ENCODE measurements at regions not wholly inside any gene's neighbourhood (a gene's known extent, or its start where the extent isn't known, plus 50 kb on each side); places are given as distances from the start of the nearest gene placed in this dataset.

DNA sequence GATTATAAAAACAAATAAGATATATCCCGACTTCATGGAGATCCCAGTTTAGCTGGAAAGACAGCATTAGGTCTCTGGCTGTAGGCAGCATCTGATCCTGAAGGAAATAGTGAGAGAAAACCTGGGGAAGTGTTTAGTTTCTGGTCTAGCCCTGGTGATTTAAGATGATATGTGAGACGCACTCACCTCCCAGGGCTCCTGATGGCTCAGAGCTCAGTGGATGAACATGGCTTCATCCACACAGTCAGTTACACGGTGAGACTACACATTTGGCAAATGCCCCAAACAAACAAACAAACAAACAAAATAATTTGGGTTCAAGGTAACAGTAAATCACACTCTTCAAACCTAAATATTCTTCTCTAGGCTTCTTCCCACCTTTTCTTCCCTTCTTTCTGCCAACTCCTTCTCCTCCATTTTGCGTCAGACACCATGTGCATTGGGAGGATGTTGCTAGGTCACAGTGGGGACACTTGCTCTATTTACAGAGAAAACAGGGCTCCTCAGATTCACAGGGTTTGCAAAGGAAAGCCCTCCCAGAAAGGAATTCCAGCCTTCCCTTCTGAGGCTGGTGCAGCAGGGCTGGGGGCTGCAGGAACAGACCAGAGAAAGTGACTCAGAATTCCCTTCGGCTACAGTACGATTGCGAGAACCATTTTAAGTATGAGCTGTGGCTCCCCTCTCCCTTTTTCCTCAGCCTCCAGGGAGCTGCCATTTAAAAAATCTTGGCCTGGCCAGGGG is 59.6 kb upstream of the SALL4 start:
- no peaks in the 10 kb centered on the region for H4K20me1 ChIP-seq (ENCODE audit: insufficient read depth, low read length)
- H3K79me2 ChIP-seq (ENCODE audit: insufficient read depth, low read length): no peaks in the 10 kb centered on the region
- no peak for TF ChIP-seq EZH2 (IDR thresholded peaks at IDR 0.05; ENCODE audit: borderline replicate concordance, low read length)
- TF ChIP-seq, protein P1, sequence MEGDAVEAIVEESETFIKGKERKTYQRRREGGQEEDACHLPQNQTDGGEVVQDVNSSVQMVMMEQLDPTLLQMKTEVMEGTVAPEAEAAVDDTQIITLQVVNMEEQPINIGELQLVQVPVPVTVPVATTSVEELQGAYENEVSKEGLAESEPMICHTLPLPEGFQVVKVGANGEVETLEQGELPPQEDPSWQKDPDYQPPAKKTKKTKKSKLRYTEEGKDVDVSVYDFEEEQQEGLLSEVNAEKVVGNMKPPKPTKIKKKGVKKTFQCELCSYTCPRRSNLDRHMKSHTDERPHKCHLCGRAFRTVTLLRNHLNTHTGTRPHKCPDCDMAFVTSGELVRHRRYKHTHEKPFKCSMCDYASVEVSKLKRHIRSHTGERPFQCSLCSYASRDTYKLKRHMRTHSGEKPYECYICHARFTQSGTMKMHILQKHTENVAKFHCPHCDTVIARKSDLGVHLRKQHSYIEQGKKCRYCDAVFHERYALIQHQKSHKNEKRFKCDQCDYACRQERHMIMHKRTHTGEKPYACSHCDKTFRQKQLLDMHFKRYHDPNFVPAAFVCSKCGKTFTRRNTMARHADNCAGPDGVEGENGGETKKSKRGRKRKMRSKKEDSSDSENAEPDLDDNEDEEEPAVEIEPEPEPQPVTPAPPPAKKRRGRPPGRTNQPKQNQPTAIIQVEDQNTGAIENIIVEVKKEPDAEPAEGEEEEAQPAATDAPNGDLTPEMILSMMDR (IDR thresholded peaks at IDR 0.05; ENCODE audit: low read length): no peak
- no peaks in the 10 kb centered on the region for H3K9me2 ChIP-seq (ENCODE audit: low read depth, low read length)
- no peaks in the 10 kb centered on the region for H3K4me1 ChIP-seq (ENCODE audit: insufficient read depth, low read length, severe bottlenecking)
- no peak overlapping the region for H3K4me2 ChIP-seq (ENCODE audit: low read length)
- H3K9ac ChIP-seq (ENCODE audit: low read length): no peak overlapping the region
- no peaks in the 10 kb centered on the region for H3K36me3 ChIP-seq (ENCODE audit: insufficient read depth, low read length)
- H3K4me3 ChIP-seq (ENCODE audit: low read depth, low read length, poor library complexity, severe bottlenecking): no peak overlapping the region
- no peak overlapping the region for H2AFZ ChIP-seq (ENCODE audit: low read length)
- H3K9me3 ChIP-seq (ENCODE audit: low read length): no peaks in the 10 kb centered on the region
- H3K27ac ChIP-seq (ENCODE audit: low read depth, low read length, poor library complexity, severe bottlenecking): no peak overlapping the region
- H3K27me3 ChIP-seq (ENCODE audit: insufficient read depth, low read length): no peaks in the 10 kb centered on the region
- no peaks in the 10 kb centered on the region for H3F3A ChIP-seq (ENCODE audit: insufficient read depth, low read length)

DNA sequence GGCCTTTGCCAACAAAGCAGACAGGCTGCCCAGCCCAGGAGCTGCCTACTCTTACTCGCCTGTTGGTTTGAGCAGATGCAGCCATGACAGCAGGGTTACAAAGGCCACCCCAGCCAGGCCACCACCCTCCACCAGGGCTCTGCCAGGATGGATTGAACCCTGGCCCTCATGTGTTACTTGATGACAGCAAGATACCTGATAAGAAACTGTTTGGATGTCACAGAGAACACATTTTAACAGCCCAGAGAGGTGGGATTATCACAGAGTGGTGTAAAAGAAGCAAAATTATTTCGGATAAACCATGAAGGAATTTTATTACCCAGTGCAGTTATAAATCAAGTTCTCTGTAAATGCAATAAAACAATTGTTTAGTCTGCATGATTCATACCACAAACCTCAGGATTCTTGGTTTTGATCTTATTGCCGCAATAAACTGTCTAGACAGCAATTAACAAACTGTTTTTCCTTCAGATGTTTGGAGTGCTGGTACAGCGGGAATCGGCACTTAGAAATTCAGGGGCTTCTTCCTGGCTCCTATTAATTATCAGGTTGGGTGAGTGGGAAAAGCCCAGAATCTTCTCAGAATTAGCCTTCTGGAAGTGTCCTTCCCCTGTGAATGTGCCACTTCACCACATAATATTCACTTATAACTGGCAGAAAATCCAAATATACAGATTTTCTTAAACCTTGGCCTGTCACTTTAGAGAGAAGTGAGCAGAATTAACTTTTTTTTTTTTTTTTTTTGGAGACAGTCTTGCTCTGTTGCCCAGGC is 58.0 kb upstream of the SALL4 start:
- H3K9me3 ChIP-seq (ENCODE audit: low read length): no peaks in the 10 kb centered on the region
- no peaks in the 10 kb centered on the region for H3K9me2 ChIP-seq (ENCODE audit: low read depth, low read length)
- no peaks in the 10 kb centered on the region for H4K20me1 ChIP-seq (ENCODE audit: insufficient read depth, low read length)
- no peak overlapping the region for H2AFZ ChIP-seq (ENCODE audit: low read length)
- H3K27me3 ChIP-seq (ENCODE audit: insufficient read depth, low read length): no peaks in the 10 kb centered on the region
- no peaks in the 10 kb centered on the region for H3K4me1 ChIP-seq (ENCODE audit: insufficient read depth, low read length, severe bottlenecking)
- H3K79me2 ChIP-seq (ENCODE audit: insufficient read depth, low read length): no peaks in the 10 kb centered on the region
- H3K27ac ChIP-seq (ENCODE audit: low read depth, low read length, poor library complexity, severe bottlenecking): no peak overlapping the region
- no peak overlapping the region for H3K4me3 ChIP-seq (ENCODE audit: low read depth, low read length, poor library complexity, severe bottlenecking)
- TF ChIP-seq, protein P1 (IDR thresholded peaks at IDR 0.05; ENCODE audit: low read length): no peak
- no peak for TF ChIP-seq EZH2 (IDR thresholded peaks at IDR 0.05; ENCODE audit: borderline replicate concordance, low read length)
- no peaks in the 10 kb centered on the region for H3K36me3 ChIP-seq (ENCODE audit: insufficient read depth, low read length)
- no peak overlapping the region for H3K9ac ChIP-seq (ENCODE audit: low read length)
- no peaks in the 10 kb centered on the region for H3F3A ChIP-seq (ENCODE audit: insufficient read depth, low read length)
- no peak overlapping the region for H3K4me2 ChIP-seq (ENCODE audit: low read length)

DNA sequence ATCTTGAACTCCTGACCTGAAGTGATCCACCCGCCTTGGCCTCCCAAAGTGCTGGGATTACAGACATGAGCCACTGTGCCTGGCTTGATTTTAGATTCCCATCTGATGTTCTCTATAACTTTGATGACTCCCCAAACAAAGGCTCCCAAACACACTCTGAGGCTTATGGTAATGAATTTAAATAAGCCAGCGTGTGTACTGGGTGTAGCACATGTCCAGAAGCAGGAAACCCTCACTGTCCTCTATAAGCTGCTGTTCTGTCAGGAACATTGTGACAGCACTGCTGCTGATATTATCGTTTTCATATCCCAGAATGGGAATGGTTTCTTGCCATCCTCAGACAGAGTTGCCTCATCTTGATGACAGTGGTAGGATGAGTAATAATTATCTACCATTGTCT is 54.1 kb upstream of the SALL4 start:
- Histone ChIP-seq H3K4me1 (ENCODE audit: insufficient read depth, low read length, severe bottlenecking) (no peaks in the 10 kb centered on the region), H3K27me3 (ENCODE audit: insufficient read depth, low read length) (no peaks in the 10 kb centered on the region), H3K4me3 (ENCODE audit: low read depth, low read length, poor library complexity, severe bottlenecking) (no peak overlapping the region), H3F3A (ENCODE audit: insufficient read depth, low read length) (no peaks in the 10 kb centered on the region), H2AFZ (ENCODE audit: low read length) (no peak overlapping the region), H3K9me2 (ENCODE audit: low read depth, low read length) (no peaks in the 10 kb centered on the region), H3K4me2 (ENCODE audit: low read length) (no peak overlapping the region), H4K20me1 (ENCODE audit: insufficient read depth, low read length) (no peaks in the 10 kb centered on the region), H3K9ac (ENCODE audit: low read length) (no peak overlapping the region), H3K9me3 (ENCODE audit: low read length) (no peaks in the 10 kb centered on the region), H3K79me2 (ENCODE audit: insufficient read depth, low read length) (no peaks in the 10 kb centered on the region), H3K27ac (ENCODE audit: low read depth, low read length, poor library complexity, severe bottlenecking) (no peak overlapping the region), H3K36me3 (ENCODE audit: insufficient read depth, low read length) (no peaks in the 10 kb centered on the region)
- TF ChIP-seq EZH2 (IDR thresholded peaks at IDR 0.05; ENCODE audit: borderline replicate concordance, low read length): no peak
- TF ChIP-seq, protein P1 (IDR thresholded peaks at IDR 0.05; ENCODE audit: low read length): no peak

Data from OCI-LY1 (cell line).